Endothelial cell of umbilical vein (primary cell): ENCODE measurements at regions not wholly inside any gene's neighbourhood (a gene's known extent, or its start where the extent isn't known, plus 50 kb on each side); places are given as distances from the start of the nearest gene placed in this dataset.

Source experiments
- BruUV-seq: library from RNA; stranded (reverse); fragments of 400-500 nt; replicated peaks from 2 replicates; lab custom pipeline; 2021; lab: Mats Ljungman, UMichigan
- CTCF ChIA-PET: fragments of 300-600, 350-600 bp; sonication (Branson Sonifier 250); formaldehyde crosslinking; loops from one replicate; lab custom pipeline; 2021; ENCODE audit warnings: antibody characterized with exemption, inconsistent platforms; lab: Charles Lee
- POLR2A ChIA-PET: fragments of 300-600, 350-600 bp; sonication (Branson Sonifier 250); formaldehyde crosslinking; loops from one replicate; lab custom pipeline; 2021; ENCODE audit warnings: antibody characterized with exemption, inconsistent platforms; lab: Charles Lee
- DNase-seq: peaks from one replicate; pipeline ENCODE4 v3.0.0-alpha.2; 2011; ENCODE audit warnings: low read depth, low spot score
- FAIRE-seq: peaks from 2 replicates; lab custom pipeline; 2011; peaks lifted over from hg19 to GRCh38; lab: Jason Lieb, UNC
- H2AFZ ChIP-seq: 2 replicates; pipeline ENCODE4 v1.6.0; 2012; ENCODE audit warnings: low read depth, low read length, control low read depth, inconsistent platforms
- H3K27ac ChIP-seq: 2 replicates; pipeline ENCODE4 v1.5.1; 2011; ENCODE audit warnings: low read depth, mild to moderate bottlenecking, control low read depth, low read length, moderate library complexity; ENCODE audit not compliant: insufficient read depth
- H3K27me3 ChIP-seq, 2 experiments: 2 replicates each; pipeline versions ENCODE4 v1.6.0 to v1.6.1; 2011; ENCODE audit warnings: low read length in 2 of 2, mixed read lengths in 1 of 2; ENCODE audit not compliant: control insufficient read depth in 2 of 2, insufficient read depth in 2 of 2
- H3K36me3 ChIP-seq, 2 experiments: 2 replicates in 1 of 2; 3 replicates in 1 of 2; pipeline ENCODE4 v1.5.1; 2011; ENCODE audit warnings: low read length in 2 of 2, mild to moderate bottlenecking in 1 of 2, moderate library complexity in 1 of 2; ENCODE audit not compliant: control insufficient read depth in 2 of 2, insufficient read depth in 2 of 2; ENCODE audit errors: extremely low read depth in 1 of 2
- H3K4me1 ChIP-seq: 3 replicates; pipeline ENCODE4 v1.5.1; 2011; ENCODE audit warnings: mild to moderate bottlenecking, low read length; ENCODE audit not compliant: control insufficient read depth, insufficient read depth; ENCODE audit errors: extremely low read depth
- H3K4me2 ChIP-seq: 2 replicates; pipeline ENCODE4 v1.6.1; 2011; ENCODE audit warnings: low read length, control low read depth, mixed read lengths; ENCODE audit not compliant: insufficient read depth
- H3K4me3 ChIP-seq, 3 experiments: fragments of 200-600 bp in 1 of 3; sonication (generic), shearing (Covaris generic) in 1 of 3; replicated peaks in 1 of 3; 2 replicates each; pipeline ENCODE4 v1.5.1; 2011 to 2016; ENCODE audit warnings: control low read depth in 3 of 3, low read length in 3 of 3, mild to moderate bottlenecking in 2 of 3, inconsistent platforms in 1 of 3, low read depth in 1 of 3, moderate library complexity in 1 of 3; ENCODE audit not compliant: insufficient read depth in 1 of 3
- H3K79me2 ChIP-seq: 2 replicates; pipeline ENCODE4 v1.6.0; 2012; ENCODE audit warnings: low read length, inconsistent platforms; ENCODE audit not compliant: control insufficient read depth, insufficient read depth
- H3K9ac ChIP-seq: replicated peaks from 2 replicates; pipeline ENCODE3; 2011; ENCODE audit warnings: low read length, control low read depth; ENCODE audit not compliant: insufficient read depth; ENCODE audit errors: extremely low read depth
- H3K9me1 ChIP-seq: replicated peaks from 3 replicates; pipeline ENCODE4 v1.6.0; 2011; ENCODE audit warnings: mild to moderate bottlenecking, low read length; ENCODE audit not compliant: control insufficient read depth, insufficient read depth; ENCODE audit errors: extremely low read depth
- H3K9me3 ChIP-seq: replicated peaks from 2 replicates; pipeline ENCODE4 v1.5.1; 2012; ENCODE audit warnings: low read length, inconsistent platforms; ENCODE audit not compliant: control insufficient read depth, insufficient read depth
- H4K20me1 ChIP-seq: replicated peaks from 2 replicates; pipeline ENCODE3; 2011; ENCODE audit warnings: mild to moderate bottlenecking, low read length; ENCODE audit not compliant: control insufficient read depth, insufficient read depth; ENCODE audit errors: extremely low read depth
- CTCF ChIP-seq, 2 donors: IDR thresholded peaks; 1 replicate in 1 of 2; 2 replicates in 1 of 2; pipeline ENCODE4 v1.5.1; 2011; ENCODE audit warnings: low read length in 2 of 2, mild to moderate bottlenecking in 2 of 2, moderate library complexity in 2 of 2, control low read depth in 1 of 2, inconsistent platforms in 1 of 2, low read depth in 1 of 2; ENCODE audit not compliant: insufficient read depth in 1 of 2; ENCODE audit errors: extremely low read depth in 1 of 2
- FOS ChIP-seq: IDR thresholded peaks from 2 replicates; pipeline ENCODE4 v1.6.1; 2011; ENCODE audit warnings: mild to moderate bottlenecking, low read length, moderate library complexity, borderline replicate concordance; ENCODE audit not compliant: insufficient read depth
- JUN ChIP-seq: IDR thresholded peaks from 2 replicates; pipeline ENCODE4 v1.6.1; 2011; ENCODE audit warnings: borderline replicate concordance, low read depth; ENCODE audit not compliant: insufficient read length, insufficient read depth
- MYC ChIP-seq: IDR thresholded peaks from one replicate; pipeline ENCODE4 v1.6.1; 2011; ENCODE audit warnings: mild to moderate bottlenecking, low read depth, low read length
- POLR2A ChIP-seq: IDR thresholded peaks from 2 replicates; pipeline ENCODE4 v1.6.1; 2012; ENCODE audit warnings: low read depth, mild to moderate bottlenecking, control low read depth, low read length
- dilution Hi-C: fragments of 300-500 bp; cut with MboI; formaldehyde crosslinking; loops from one replicate; pipeline ENCODE4 v1.15.0; 2019; ENCODE audit warnings: low sequenced_read_pairs; ENCODE audit not compliant: extremely low pct_ligation_motif_present
- intact Hi-C: fragments of 100-400 bp; cut with micrococcal nuclease; formaldehyde crosslinking; loops from one replicate; pipeline ENCODE4 v1.10.0; 2022

- no peaks in the 10 kb centered on the region for H3K9me1 ChIP-seq
- no peak overlapping the region for H2AFZ ChIP-seq
- intact Hi-C loops (no loop called here), dilution Hi-C loops (no loop called here)
- no TSS peak for BruUV-seq
- peaks cover 3% of the 10 kb centered on the region for H3K9me3 ChIP-seq
- ChIA-PET POLR2A (no interaction called here), CTCF (no interaction called here)
- H3K4me3 ChIP-seq: no peak overlapping the region
- no peaks in the 10 kb centered on the region for H3K36me3 ChIP-seq
- H3K4me1 ChIP-seq: no peaks in the 10 kb centered on the region
- H3K79me2 ChIP-seq: no peaks in the 10 kb centered on the region
- no peak overlapping the region for H3K4me2 ChIP-seq
- H4K20me1 ChIP-seq: no peaks in the 10 kb centered on the region
- H3K9ac ChIP-seq: no peak overlapping the region
- no peak for FAIRE-seq
- no peaks in the 10 kb centered on the region for H3K27me3 ChIP-seq
- no peak overlapping the region for H3K27ac ChIP-seq
- no peak for TF ChIP-seq MYC
- no peak for TF ChIP-seq POLR2A
- TF ChIP-seq FOS: no peak
- TF ChIP-seq CTCF (IDR thresholded peaks at IDR 0.05; ENCODE audit: extremely low read depth in 1 of 2, insufficient read depth in 1 of 2, low read depth in 1 of 2, low read length in 2 of 2): no peak
- no peak for TF ChIP-seq JUN
- no peak for DNase-seq
Observed at GRCh38 chr2:208792766-208793165, 386.2 kb downstream of the PTH2R start.

GRCh38 chr2:208793434-208793833, 386.8 kb downstream of the PTH2R start:
- Histone ChIP-seq H3K4me2 (no peak overlapping the region), H3K27me3 (no peaks in the 10 kb centered on the region), H3K9me1 (no peaks in the 10 kb centered on the region), H3K27ac (no peak overlapping the region), H3K9ac (no peak overlapping the region), H4K20me1 (no peaks in the 10 kb centered on the region), H3K4me1 (no peaks in the 10 kb centered on the region), H2AFZ (no peak overlapping the region), H3K36me3 (no peaks in the 10 kb centered on the region), H3K79me2 (no peaks in the 10 kb centered on the region), H3K4me3 (no peak overlapping the region), H3K9me3 (peaks cover 3% of the 10 kb centered on the region)
- no peak for FAIRE-seq
- POLR2A ChIA-PET: no interaction called here
- BruUV-seq: no TSS peak
- dilution Hi-C loops: no loop called here
- CTCF ChIA-PET: no interaction called here
- DNase-seq: no peak
- intact Hi-C loops: no loop called here
- no peak for TF ChIP-seq POLR2A
